Activated CD8-positive, alpha-beta T cell treated with anti-CD3 and anti-CD28 coated beads for 36 hours (primary cell): ENCODE measurements at regions not wholly inside any gene's neighbourhood (a gene's known extent, or its start where the extent isn't known, plus 50 kb on each side); places are given as distances from the start of the nearest gene placed in this dataset.
A peak's percentile ranks its signal among the peaks of the same experiment; 100 is the strongest.

Source experiments
- ATAC-seq: fragments of 200-7000 bp; cut with Tn5 transposase; one replicate; pipeline ENCODE4 v1.10.0; 2021; ENCODE audit warnings: mild to moderate bottlenecking, moderate library complexity
- CTCF ChIA-PET: fragments of 350-600 bp; sonication (Branson Sonifier 250); formaldehyde crosslinking; loops from one replicate; lab custom pipeline; 2021; ENCODE audit warnings: antibody characterized with exemption; lab: Charles Lee
- POLR2A ChIA-PET: fragments of 350-600 bp; sonication (Branson Sonifier 250); formaldehyde crosslinking; loops from one replicate; lab custom pipeline; 2021; ENCODE audit warnings: antibody characterized with exemption; lab: Charles Lee
- DNase-seq: peaks from one replicate; pipeline ENCODE4 v3.0.0-alpha.2; 2020
- H3K27ac Mint-ChIP-seq: one replicate; pipeline ENCODE4 v1.8.0; 2021; ENCODE audit warnings: mild to moderate bottlenecking, mixed read lengths
- H3K27me3 Mint-ChIP-seq: one replicate; pipeline ENCODE4 v1.8.0; 2021; ENCODE audit warnings: mixed read lengths
- H3K36me3 Mint-ChIP-seq: one replicate; pipeline ENCODE4 v1.8.0; 2021; ENCODE audit warnings: low read depth, mixed read lengths
- H3K4me1 Mint-ChIP-seq: one replicate; pipeline ENCODE4 v1.8.0; 2021; ENCODE audit warnings: low read depth, mixed read lengths
- H3K4me3 Mint-ChIP-seq: one replicate; pipeline ENCODE4 v1.8.0; 2021; ENCODE audit warnings: mild to moderate bottlenecking, moderate library complexity, mixed read lengths
- H3K9me3 Mint-ChIP-seq: one replicate; pipeline ENCODE4 v1.8.0; 2021; ENCODE audit warnings: mixed read lengths
- CTCF ChIP-seq: fragments of 200-600 bp; IDR thresholded peaks from one replicate; pipeline ENCODE4 v1.8.0; 2022; ENCODE audit warnings: antibody characterized with exemption, mild to moderate bottlenecking
- intact Hi-C: fragments of 100-400 bp; cut with micrococcal nuclease; formaldehyde crosslinking; loops from one replicate; pipeline ENCODE4 v1.10.0; 2022

- Mint-ChIP-seq H3K36me3 (no peaks in the 10 kb centered on the region), H3K9me3 (no peaks in the 10 kb centered on the region), H3K4me1 (no peaks in the 10 kb centered on the region), H3K27ac (no peak overlapping the region), H3K27me3 (peaks cover 7% of the 10 kb centered on the region), H3K4me3 (no peak overlapping the region)
- TF ChIP-seq CTCF = no peak
- no peak for ATAC-seq
- ChIA-PET CTCF (interaction anchor here (1.0 to 1.7 kb wide), 4 partner anchors 8 to 785 kb away, joined by 3 to 10 read pairs (median 4); no protein-coding TSS in a partner anchor), POLR2A (interaction anchor here (0.6 to 1.3 kb wide), 3 partner anchors 12 to 125 kb away, joined by 3 read pairs; no protein-coding TSS in a partner anchor)
- intact Hi-C loops = no loop called here
- DNase-seq = no peak
Measured at GRCh38 chr15:81940467-81941451, 105.1 kb downstream of the MEX3B start.

- peaks cover 7% of the 10 kb centered on the region for H3K27me3 Mint-ChIP-seq
- ChIA-PET POLR2A (interaction anchor here (1.0 to 1.3 kb wide), 2 partner anchors 13 to 20 kb away, joined by 3 read pairs; no protein-coding TSS in a partner anchor), CTCF (interaction anchor here (0.6 to 1.7 kb wide), 4 partner anchors 9 to 458 kb away, joined by 3 to 10 read pairs (median 4); no protein-coding TSS in a partner anchor)
- no peak overlapping the region for H3K27ac Mint-ChIP-seq
- peak; percentile 76 for TF ChIP-seq CTCF
- DNase-seq (peak; percentile 45), ATAC-seq (no peak)
- no peaks in the 10 kb centered on the region for H3K4me1 Mint-ChIP-seq
- no peaks in the 10 kb centered on the region for H3K36me3 Mint-ChIP-seq
- H3K4me3 Mint-ChIP-seq = no peak overlapping the region
- no peaks in the 10 kb centered on the region for H3K9me3 Mint-ChIP-seq
- intact Hi-C loops = loop anchor here (10.0 kb wide), 1 partner anchor 455 kb away; no protein-coding TSS in a partner anchor
Measured at GRCh38 chr15:81939604-81940440, 106.0 kb downstream of the MEX3B start.

GRCh38 chr15:81937189-81937588 is 108.6 kb downstream of the MEX3B start:
- ATAC-seq = no peak
- Mint-ChIP-seq H3K9me3 (no peaks in the 10 kb centered on the region), H3K36me3 (no peaks in the 10 kb centered on the region), H3K27ac (no peak overlapping the region), H3K27me3 (peaks cover 4% of the 10 kb centered on the region), H3K4me3 (no peak overlapping the region), H3K4me1 (no peaks in the 10 kb centered on the region)
- DNase-seq = no peak
- no peak for TF ChIP-seq CTCF
- ChIA-PET CTCF (no interaction called here), POLR2A (no interaction called here)
- intact Hi-C loops = loop anchor here (10.0 kb wide), 1 partner anchor 452 kb away; no protein-coding TSS in a partner anchor

- no peaks in the 10 kb centered on the region for H3K36me3 Mint-ChIP-seq
- no peak for ATAC-seq
- ChIA-PET CTCF (no interaction called here), POLR2A (interaction anchor here (0.6 kb wide), 1 partner anchor 117 kb away, joined by 3 read pairs; no protein-coding TSS in a partner anchor)
- no peaks in the 10 kb centered on the region for H3K4me1 Mint-ChIP-seq
- H3K4me3 Mint-ChIP-seq = no peak overlapping the region
- intact Hi-C loops = loop anchor here (10.0 kb wide), 1 partner anchor 446 kb away; no protein-coding TSS in a partner anchor
- no peak for DNase-seq
- no peaks in the 10 kb centered on the region for H3K9me3 Mint-ChIP-seq
- H3K27ac Mint-ChIP-seq = no peak overlapping the region
- H3K27me3 Mint-ChIP-seq = no peaks in the 10 kb centered on the region
- TF ChIP-seq CTCF = no peak
Measured at GRCh38 chr15:81930582-81931369, 115.0 kb downstream of the MEX3B start.
